ENCODE measurements at regions not wholly inside any gene's neighbourhood (a gene's known extent, or its start where the extent isn't known, plus 50 kb on each side); places are given as distances from the start of the nearest gene placed in this dataset.

DNA sequence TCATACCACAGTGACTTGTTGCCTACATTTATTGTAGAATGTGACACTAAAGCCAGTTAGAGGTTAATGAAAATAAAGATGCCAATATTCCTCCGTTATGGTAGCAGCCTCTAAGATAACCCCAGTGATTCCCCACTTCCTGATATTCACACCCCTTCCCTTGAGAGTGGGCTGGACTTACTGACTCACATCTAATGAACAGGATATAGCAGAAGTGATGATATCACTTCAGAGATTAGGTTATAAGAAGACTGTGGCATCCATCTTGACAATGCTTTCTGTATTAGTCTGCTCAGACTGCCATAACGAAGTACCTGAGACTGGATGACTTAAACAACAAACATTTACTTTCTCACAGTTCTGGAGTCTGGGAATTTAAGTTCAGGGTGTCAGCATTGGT is 149.6 kb upstream of the MTNR1B start:
- CTCF ChIA-PET, result no interaction called here

DNA sequence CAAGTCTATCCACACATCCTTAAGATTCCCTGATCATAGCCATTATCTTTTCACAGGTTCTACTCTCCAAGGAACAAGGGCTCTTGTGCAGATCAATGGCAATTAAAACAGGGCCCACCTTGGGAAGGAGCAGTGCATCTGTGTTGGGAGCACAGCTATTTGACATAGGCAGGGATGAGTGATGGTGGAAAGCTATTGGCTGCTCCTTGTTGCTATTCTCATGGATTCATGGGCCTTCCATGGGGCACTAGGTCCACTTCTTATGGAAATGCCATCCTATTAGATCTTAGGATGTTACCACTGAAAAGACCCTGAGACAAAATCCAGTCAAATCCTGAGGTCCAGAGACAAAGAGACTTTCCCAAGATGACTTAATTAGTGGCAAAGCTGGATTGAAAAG is 148.6 kb upstream of the MTNR1B start:
- ATAC-seq (no peak), DNase-seq (no peak)
- no peaks in the 10 kb centered on the region for H3K4me1 ChIP-seq (ENCODE audit: insufficient read depth, low read length)
- no peaks in the 10 kb centered on the region for H3F3A ChIP-seq (ENCODE audit: low read length, unreplicated experiment)
- no TSS peak for BruUV-seq (replicated peaks)
- H3K9ac ChIP-seq (ENCODE audit: low read length), result no peak overlapping the region
- H4K20me1 ChIP-seq (ENCODE audit: low read length), result no peaks in the 10 kb centered on the region
- ChIA-PET CTCF (no interaction called here), POLR2A (ENCODE audit: unreplicated experiment) (no interaction called here)
- H3K9me3 ChIP-seq (ENCODE audit: low read length), result no peaks in the 10 kb centered on the region
- intact Hi-C loops (cut with micrococcal nuclease), result no loop called here
- H3K9me2 ChIP-seq (replicated peaks; ENCODE audit: low read length), result no peaks in the 10 kb centered on the region
- no peak overlapping the region for H3K4me2 ChIP-seq (ENCODE audit: low read length)
- peaks cover 13% of the 10 kb centered on the region; the same call in 1 of the 2 replicates for H3K27me3 ChIP-seq (ENCODE audit: low read length)
- no peak overlapping the region for H3K27ac ChIP-seq (ENCODE audit: low read length)
- no peak overlapping the region for H2AFZ ChIP-seq (ENCODE audit: low read length)
- H3K79me2 ChIP-seq (ENCODE audit: low read length), result no peaks in the 10 kb centered on the region
- TF ChIP-seq EZH2 (IDR thresholded peaks at IDR 0.05; ENCODE audit: low read length, unreplicated experiment), result no peak
- TF ChIP-seq, protein P1, sequence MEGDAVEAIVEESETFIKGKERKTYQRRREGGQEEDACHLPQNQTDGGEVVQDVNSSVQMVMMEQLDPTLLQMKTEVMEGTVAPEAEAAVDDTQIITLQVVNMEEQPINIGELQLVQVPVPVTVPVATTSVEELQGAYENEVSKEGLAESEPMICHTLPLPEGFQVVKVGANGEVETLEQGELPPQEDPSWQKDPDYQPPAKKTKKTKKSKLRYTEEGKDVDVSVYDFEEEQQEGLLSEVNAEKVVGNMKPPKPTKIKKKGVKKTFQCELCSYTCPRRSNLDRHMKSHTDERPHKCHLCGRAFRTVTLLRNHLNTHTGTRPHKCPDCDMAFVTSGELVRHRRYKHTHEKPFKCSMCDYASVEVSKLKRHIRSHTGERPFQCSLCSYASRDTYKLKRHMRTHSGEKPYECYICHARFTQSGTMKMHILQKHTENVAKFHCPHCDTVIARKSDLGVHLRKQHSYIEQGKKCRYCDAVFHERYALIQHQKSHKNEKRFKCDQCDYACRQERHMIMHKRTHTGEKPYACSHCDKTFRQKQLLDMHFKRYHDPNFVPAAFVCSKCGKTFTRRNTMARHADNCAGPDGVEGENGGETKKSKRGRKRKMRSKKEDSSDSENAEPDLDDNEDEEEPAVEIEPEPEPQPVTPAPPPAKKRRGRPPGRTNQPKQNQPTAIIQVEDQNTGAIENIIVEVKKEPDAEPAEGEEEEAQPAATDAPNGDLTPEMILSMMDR (conservative IDR thresholded peaks at IDR 0.05; ENCODE audit: low read depth, low read length), result no peak
- H3K36me3 ChIP-seq (ENCODE audit: low read depth, low read length), result no peaks in the 10 kb centered on the region
- no peak overlapping the region for H3K4me3 ChIP-seq (ENCODE audit: low read length)

More for the DNA sequence above, 149.6 kb upstream of the MTNR1B start:
- H3F3A ChIP-seq (ENCODE audit: low read length, unreplicated experiment), result no peaks in the 10 kb centered on the region
- no peak overlapping the region for H3K27ac ChIP-seq (ENCODE audit: low read length)
- no peak for TF ChIP-seq EZH2 (IDR thresholded peaks at IDR 0.05; ENCODE audit: low read length, unreplicated experiment)
- TF ChIP-seq, protein P1 (conservative IDR thresholded peaks at IDR 0.05; ENCODE audit: low read depth, low read length), result no peak
- TF ChIP-seq EZH2phosphoT487 (IDR thresholded peaks at IDR 0.05; ENCODE audit: borderline replicate concordance, low read length), result no peak
- peaks cover 13% of the 10 kb centered on the region; the same call in 1 of the 2 replicates for H3K27me3 ChIP-seq (ENCODE audit: low read length)
- no peak overlapping the region for H3K9ac ChIP-seq (ENCODE audit: low read length)
- no peak overlapping the region for H2AFZ ChIP-seq (ENCODE audit: low read length)
- H3K9me3 ChIP-seq (ENCODE audit: low read length), result no peaks in the 10 kb centered on the region
- no peaks in the 10 kb centered on the region for H3K79me2 ChIP-seq (ENCODE audit: low read length)
- no peaks in the 10 kb centered on the region for H4K20me1 ChIP-seq (ENCODE audit: low read length)
- no peak for ATAC-seq
- BruUV-seq (replicated peaks), result no TSS peak
- H3K4me1 ChIP-seq (ENCODE audit: insufficient read depth, low read length), result no peaks in the 10 kb centered on the region
- intact Hi-C loops (cut with micrococcal nuclease), result no loop called here
- H3K9me2 ChIP-seq (replicated peaks; ENCODE audit: low read length), result no peaks in the 10 kb centered on the region
- H3K4me3 ChIP-seq (ENCODE audit: low read length), result no peak overlapping the region
- POLR2A ChIA-PET (ENCODE audit: unreplicated experiment), result no interaction called here
- H3K36me3 ChIP-seq (ENCODE audit: low read depth, low read length), result no peaks in the 10 kb centered on the region
- no peak overlapping the region for H3K4me2 ChIP-seq (ENCODE audit: low read length)
- DNase-seq, result no peak

DNA sequence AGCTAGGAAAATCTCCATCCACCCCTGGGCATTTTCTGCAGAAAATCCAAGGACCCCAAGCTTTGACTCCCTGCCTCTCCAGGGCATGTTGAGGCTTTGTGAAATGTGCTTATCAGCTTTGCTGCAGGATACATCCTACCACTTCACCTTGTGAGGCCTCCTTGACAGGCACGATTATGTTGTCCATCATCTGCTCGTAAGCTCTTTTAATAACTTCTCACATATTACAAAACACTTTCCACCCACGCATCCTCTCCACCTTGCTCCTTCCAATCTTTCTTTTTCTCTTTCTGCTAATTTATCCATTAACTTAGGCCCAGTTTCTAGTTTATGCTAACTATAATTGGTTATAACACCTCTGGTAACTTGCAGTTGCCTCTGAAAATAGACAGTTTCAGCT is 147.0 kb upstream of the MTNR1B start:
- no peak for ATAC-seq
- Histone ChIP-seq H3K4me2 (ENCODE audit: low read length) (no peak overlapping the region), H4K20me1 (ENCODE audit: low read length) (no peaks in the 10 kb centered on the region), H3K27me3 (ENCODE audit: low read length) (peaks cover 13% of the 10 kb centered on the region; the same call in 1 of the 2 replicates), H2AFZ (ENCODE audit: low read length) (no peak overlapping the region), H3K4me3 (ENCODE audit: low read length) (no peak overlapping the region), H3K9me2 (replicated peaks; ENCODE audit: low read length) (no peaks in the 10 kb centered on the region), H3K79me2 (ENCODE audit: low read length) (no peaks in the 10 kb centered on the region), H3K36me3 (ENCODE audit: low read depth, low read length) (no peaks in the 10 kb centered on the region), H3K9ac (ENCODE audit: low read length) (no peak overlapping the region), H3F3A (ENCODE audit: low read length, unreplicated experiment) (no peaks in the 10 kb centered on the region), H3K9me3 (ENCODE audit: low read length) (0 out of 2 replicates have a peak, but pooled peaks cover 4% of the 10 kb centered on the region), H3K27ac (ENCODE audit: low read length) (no peak overlapping the region), H3K4me1 (ENCODE audit: insufficient read depth, low read length) (no peaks in the 10 kb centered on the region)
- intact Hi-C loops (cut with micrococcal nuclease), result no loop called here
- no peak for DNase-seq
- TF ChIP-seq EZH2 (IDR thresholded peaks at IDR 0.05; ENCODE audit: low read length, unreplicated experiment) (no peak), EZH2phosphoT487 (IDR thresholded peaks at IDR 0.05; ENCODE audit: borderline replicate concordance, low read length) (no peak)
- TF ChIP-seq, protein P1 (conservative IDR thresholded peaks at IDR 0.05; ENCODE audit: low read depth, low read length), result no peak
- ChIA-PET CTCF (interaction anchor here (0.6 kb wide), 1 partner anchor 233 kb away, joined by 3 read pairs; no protein-coding TSS in a partner anchor), POLR2A (ENCODE audit: unreplicated experiment) (no interaction called here)
- no TSS peak for BruUV-seq (replicated peaks)
